ENCODE measurements at regions not wholly inside any gene's neighbourhood (a gene's known extent, or its start where the extent isn't known, plus 50 kb on each side); places are given as distances from the start of the nearest gene placed in this dataset.

DNA sequence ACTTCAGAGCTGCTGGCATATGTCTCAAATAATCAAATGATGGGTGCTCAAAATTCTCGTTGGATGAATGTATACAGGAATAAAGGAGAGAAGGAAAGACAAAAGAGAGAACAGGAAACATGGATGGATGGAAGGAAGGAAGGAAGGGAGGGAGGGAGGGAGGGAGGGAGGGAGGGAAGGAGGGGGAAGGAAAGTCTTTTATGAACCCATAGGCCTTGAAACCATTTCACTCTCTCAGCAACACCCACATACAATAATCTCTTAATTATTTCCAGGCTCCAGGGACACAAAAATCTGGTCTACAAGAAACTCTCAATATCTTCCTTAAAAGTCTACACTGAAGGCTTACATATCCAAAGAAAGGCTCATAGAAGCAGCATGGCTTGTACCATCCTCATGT is 363.4 kb upstream of the TMPO start:
- H3K9me1 ChIP-seq (ENCODE audit: control insufficient read depth, extremely low read depth, insufficient read depth, low read length): no peaks in the 10 kb centered on the region
- no peak for FAIRE-seq

DNA sequence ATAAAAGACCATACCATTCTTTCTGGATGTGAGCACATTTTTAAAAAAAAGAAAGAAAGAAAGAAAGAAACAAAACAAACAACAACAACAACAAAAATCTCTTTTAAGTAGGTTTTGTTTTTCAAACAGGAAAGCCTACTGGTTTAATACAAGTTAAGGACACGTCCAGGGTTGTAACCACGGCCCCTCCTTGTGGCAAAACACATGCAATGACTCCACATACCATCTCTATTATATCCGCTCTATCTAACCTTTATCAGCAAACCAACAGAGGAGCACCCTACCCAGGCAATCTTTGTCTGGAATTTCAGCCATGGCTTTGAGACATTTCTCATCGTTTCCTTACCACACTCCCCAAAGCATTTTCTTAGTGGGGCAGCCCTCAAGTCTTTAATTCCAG is 360.5 kb upstream of the TMPO start:
- FAIRE-seq (no peak), DNase-seq (ENCODE audit: low read depth, low spot score) (no peak)
- Histone ChIP-seq H3K4me2 (ENCODE audit: control insufficient read depth, extremely low read depth, insufficient read depth, low read depth, low read length) (no peak overlapping the region), H3K4me1 (ENCODE audit: control insufficient read depth, extremely low read depth, insufficient read depth, low read length) (no peaks in the 10 kb centered on the region), H3K4me3 (ENCODE audit: control insufficient read depth in 2 of 3, extremely low read depth in 1 of 3, insufficient read depth in 2 of 3, low read depth in 1 of 3, low read length in 3 of 3) (no peak overlapping the region), H3K27me3 (ENCODE audit: control insufficient read depth, extremely low read depth, insufficient read depth, low read length) (no peaks in the 10 kb centered on the region), H3K79me2 (ENCODE audit: control insufficient read depth, insufficient read depth, low read length) (no peaks in the 10 kb centered on the region), H3K9me3 (ENCODE audit: control insufficient read depth, low read depth, low read length) (no peaks in the 10 kb centered on the region), H3K27ac (ENCODE audit: control insufficient read depth, insufficient read depth, low read length) (no peak overlapping the region), H2AFZ (ENCODE audit: control insufficient read depth, low read length) (no peak overlapping the region), H3K9me1 (ENCODE audit: control insufficient read depth, extremely low read depth, insufficient read depth, low read length) (no peaks in the 10 kb centered on the region), H3K9ac (ENCODE audit: control insufficient read depth, extremely low read depth, insufficient read depth, low read length) (no peak overlapping the region), H4K20me1 (ENCODE audit: control insufficient read depth, extremely low read depth, insufficient read depth, low read length) (no peaks in the 10 kb centered on the region), H3K36me3 (ENCODE audit: control insufficient read depth in 2 of 2, extremely low read depth in 1 of 2, insufficient read depth in 2 of 2, low read length in 2 of 2) (no peaks in the 10 kb centered on the region)
- dilution Hi-C loops (cut with MboI; ENCODE audit: extremely low pct_ligation_motif_present, low sequenced_read_pairs): no loop called here
- TF ChIP-seq, protein P1, sequence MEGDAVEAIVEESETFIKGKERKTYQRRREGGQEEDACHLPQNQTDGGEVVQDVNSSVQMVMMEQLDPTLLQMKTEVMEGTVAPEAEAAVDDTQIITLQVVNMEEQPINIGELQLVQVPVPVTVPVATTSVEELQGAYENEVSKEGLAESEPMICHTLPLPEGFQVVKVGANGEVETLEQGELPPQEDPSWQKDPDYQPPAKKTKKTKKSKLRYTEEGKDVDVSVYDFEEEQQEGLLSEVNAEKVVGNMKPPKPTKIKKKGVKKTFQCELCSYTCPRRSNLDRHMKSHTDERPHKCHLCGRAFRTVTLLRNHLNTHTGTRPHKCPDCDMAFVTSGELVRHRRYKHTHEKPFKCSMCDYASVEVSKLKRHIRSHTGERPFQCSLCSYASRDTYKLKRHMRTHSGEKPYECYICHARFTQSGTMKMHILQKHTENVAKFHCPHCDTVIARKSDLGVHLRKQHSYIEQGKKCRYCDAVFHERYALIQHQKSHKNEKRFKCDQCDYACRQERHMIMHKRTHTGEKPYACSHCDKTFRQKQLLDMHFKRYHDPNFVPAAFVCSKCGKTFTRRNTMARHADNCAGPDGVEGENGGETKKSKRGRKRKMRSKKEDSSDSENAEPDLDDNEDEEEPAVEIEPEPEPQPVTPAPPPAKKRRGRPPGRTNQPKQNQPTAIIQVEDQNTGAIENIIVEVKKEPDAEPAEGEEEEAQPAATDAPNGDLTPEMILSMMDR (optimal IDR thresholded peaks at IDR 0.05 in 1 of 3, IDR thresholded peaks at IDR 0.05 in 1 of 3, conservative IDR thresholded peaks at IDR 0.05 in 1 of 3; ENCODE audit: extremely low read depth in 1 of 3, insufficient read depth in 2 of 3, low read length in 3 of 3): peak; percentile 27 to 62 (median 48)
- TF ChIP-seq EZH2 (IDR thresholded peaks at IDR 0.05; ENCODE audit: low read length): no peak

More for the DNA sequence above, 363.4 kb upstream of the TMPO start:
- dilution Hi-C loops (cut with MboI; ENCODE audit: extremely low pct_ligation_motif_present, low sequenced_read_pairs): no loop called here
- no peak for TF ChIP-seq EZH2 (IDR thresholded peaks at IDR 0.05; ENCODE audit: low read length)
- TF ChIP-seq, protein P1 (optimal IDR thresholded peaks at IDR 0.05 in 1 of 3, IDR thresholded peaks at IDR 0.05 in 1 of 3, conservative IDR thresholded peaks at IDR 0.05 in 1 of 3; ENCODE audit: extremely low read depth in 1 of 3, insufficient read depth in 2 of 3, low read length in 3 of 3): no peak
- Histone ChIP-seq H3K9me3 (ENCODE audit: control insufficient read depth, low read depth, low read length) (no peaks in the 10 kb centered on the region), H3K27me3 (ENCODE audit: control insufficient read depth, extremely low read depth, insufficient read depth, low read length) (no peaks in the 10 kb centered on the region), H3K79me2 (ENCODE audit: control insufficient read depth, insufficient read depth, low read length) (no peaks in the 10 kb centered on the region), H4K20me1 (ENCODE audit: control insufficient read depth, extremely low read depth, insufficient read depth, low read length) (no peaks in the 10 kb centered on the region), H3K27ac (ENCODE audit: control insufficient read depth, insufficient read depth, low read length) (no peak overlapping the region), H3K4me1 (ENCODE audit: control insufficient read depth, extremely low read depth, insufficient read depth, low read length) (no peaks in the 10 kb centered on the region), H3K9ac (ENCODE audit: control insufficient read depth, extremely low read depth, insufficient read depth, low read length) (no peak overlapping the region), H3K4me2 (ENCODE audit: control insufficient read depth, extremely low read depth, insufficient read depth, low read depth, low read length) (no peak overlapping the region), H3K36me3 (ENCODE audit: control insufficient read depth in 2 of 2, extremely low read depth in 1 of 2, insufficient read depth in 2 of 2, low read length in 2 of 2) (no peaks in the 10 kb centered on the region), H3K4me3 (ENCODE audit: control insufficient read depth in 2 of 3, extremely low read depth in 1 of 3, insufficient read depth in 2 of 3, low read depth in 1 of 3, low read length in 3 of 3) (no peak overlapping the region), H2AFZ (ENCODE audit: control insufficient read depth, low read length) (no peak overlapping the region)
- no peak for DNase-seq (ENCODE audit: low read depth, low spot score)

Measured in keratinocyte (primary cell).